Heart left ventricle (tissue), 13 donors: ENCODE measurements at regions not wholly inside any gene's neighbourhood (a gene's known extent, or its start where the extent isn't known, plus 50 kb on each side); places are given as distances from the start of the nearest gene placed in this dataset.
"Not testable (repeated sequence)": the region's sequence is repeated elsewhere in the genome, so short reads cannot be mapped to it uniquely, and the experiment has no call there.

ENCODE experiments used
- CTCF ChIP-seq, 12 donors: fragments of 200-600 bp; sonication (generic) in 4 of 12; IDR thresholded peaks; one replicate each; pipeline versions ENCODE4 v1.5.0 to v1.8.0; 2018 to 2022; ENCODE audit warnings: antibody characterized with exemption in 12 of 12, mild to moderate bottlenecking in 5 of 12
- POLR2A ChIP-seq, 2 donors: fragments of 450-650 bp; IDR thresholded peaks; one replicate each; pipeline ENCODE4 v1.6.1; 2017; ENCODE audit warnings: antibody characterized with exemption in 2 of 2, mild to moderate bottlenecking in 2 of 2, moderate library complexity in 2 of 2
- donor health status: ischemic (EF 13 %, LVEDD 7.1; RV severe dilation, severe dysfunction).
- donor health status: DM: no; HTN: yes; CAD: no.
- donor health status: DM: no; HTN: no; CAD: no.
- donor health status: ischemic (EF 25% LVEDD 6.9; RV normal size, moderate dysfunction).
- donor health status: ischemic (EF 25% LVEDD 5.7; RV mildly dilated, moderate dysfunction).
- donor health status: ischemic (EF 35%, LVEDD 5.7; RV mildly dilated, moderate dysfunction).
- donor health status: nonischemic (EF 11% LVEDD 7.7; RV severe dilation, severe dysfunction).
- donor health status: DM: yes; HTN: yes; CAD: no.
- donor health status: PGD.
- donor health status: ischemic (EF 29% LVEDD 5.4; RV normal size, mild dysfunction).
- donor health status: nonischemic (EF 23%, LVEDD 6.1; RV moderate dilation, normal function).

GRCh38 chr20:53804308-53804707, 210.7 kb upstream of the ZNF217 start:
- not testable (repeated sequence) for TF ChIP-seq CTCF, POLR2A (IDR thresholded peaks at IDR 0.05)
